T-cell (primary cell): ENCODE measurements at regions not wholly inside any gene's neighbourhood (a gene's known extent, or its start where the extent isn't known, plus 50 kb on each side); places are given as distances from the start of the nearest gene placed in this dataset.

Experiments used
- ATAC-seq, 4 experiments: fragments of 200-7000 bp in 3 of 4; fragments of 150-1000 bp in 1 of 4; cut with Tn5 transposase; replicated peaks in 1 of 4; 1 replicate in 3 of 4; 2 replicates in 1 of 4; pipeline ENCODE4 v1.10.0; 2021; ENCODE audit warnings: moderate library complexity in 3 of 4, mild to moderate bottlenecking in 2 of 4, moderate number of reproducible peaks in 1 of 4
- CTCF ChIA-PET, 2 donors: fragments of 300-600 bp; sonication (Branson Sonifier 250); formaldehyde crosslinking; loops; one replicate each; lab custom pipeline; 2022; ENCODE audit warnings: antibody characterized with exemption in 2 of 2; lab: Charles Lee
- POLR2A ChIA-PET, 2 donors: fragments of 300-600 bp; sonication (Branson Sonifier 250); formaldehyde crosslinking; loops; one replicate each; lab custom pipeline; 2022; ENCODE audit warnings: antibody characterized with exemption in 2 of 2; lab: Charles Lee
- DNase-seq, 35 experiments: peaks; one replicate each; pipeline versions ENCODE4 v3.0.0 to v3.0.0-alpha.2; 2013 to 2023
- H3K27ac ChIP-seq: one replicate; pipeline ENCODE4 v1.5.1; 2013; ENCODE audit warnings: low read length
- H3K27me3 ChIP-seq, 2 experiments: replicated peaks in 1 of 2; 1 replicate in 1 of 2; 2 replicates in 1 of 2; pipeline versions ENCODE4 v1.6.1 to v1.7.0; 2013; ENCODE audit warnings: low read length in 1 of 2, mixed read lengths in 1 of 2; ENCODE audit not compliant: control insufficient read depth in 2 of 2, insufficient read depth in 2 of 2; ENCODE audit errors: extremely low read depth in 1 of 2
- H3K36me3 ChIP-seq, 2 donors: 1 replicate in 1 of 2; 2 replicates in 1 of 2; pipeline versions ENCODE4 v1.6.1 to v1.7.0; 2013; ENCODE audit warnings: low read length in 1 of 2; ENCODE audit not compliant: control insufficient read depth in 2 of 2, insufficient read depth in 1 of 2; ENCODE audit errors: extremely low read depth in 1 of 2
- H3K4me1 ChIP-seq, 2 experiments: 1 replicate in 1 of 2; 2 replicates in 1 of 2; pipeline versions ENCODE4 v1.6.1 to v1.7.0; 2013; ENCODE audit warnings: low read length in 2 of 2, mixed read lengths in 1 of 2; ENCODE audit not compliant: insufficient read depth in 2 of 2, control insufficient read depth in 1 of 2; ENCODE audit errors: extremely low read depth in 1 of 2
- H3K4me3 ChIP-seq, 2 donors: 1 replicate in 1 of 2; 2 replicates in 1 of 2; pipeline versions ENCODE4 v1.5.1 to v1.7.0; 2013; ENCODE audit warnings: mild to moderate bottlenecking in 2 of 2, low read length in 1 of 2, moderate library complexity in 1 of 2; ENCODE audit not compliant: control insufficient read depth in 1 of 2; ENCODE audit errors: extremely low read depth in 1 of 2
- H3K9me3 ChIP-seq: 2 replicates; pipeline ENCODE4 v1.7.0; 2013
- H3K27ac Mint-ChIP-seq, 2 donors: one replicate each; pipeline ENCODE4 v1.8.0; 2020 to 2021; ENCODE audit warnings: mild to moderate bottlenecking in 2 of 2, mixed read lengths in 2 of 2
- H3K27me3 Mint-ChIP-seq, 2 donors: one replicate each; pipeline ENCODE4 v1.8.0; 2021 to 2022; ENCODE audit warnings: mixed read lengths in 2 of 2
- H3K36me3 Mint-ChIP-seq: one replicate; pipeline ENCODE4 v1.8.0; 2021; ENCODE audit warnings: mixed read lengths
- H3K4me1 Mint-ChIP-seq, 3 donors: one replicate each; pipeline ENCODE4 v1.8.0; 2020 to 2022; ENCODE audit warnings: mixed read lengths in 3 of 3, mild to moderate bottlenecking in 1 of 3
- H3K4me3 Mint-ChIP-seq, 3 donors: one replicate each; pipeline ENCODE4 v1.8.0; 2020 to 2022; ENCODE audit warnings: mild to moderate bottlenecking in 3 of 3, mixed read lengths in 3 of 3, moderate library complexity in 3 of 3
- H3K9me3 Mint-ChIP-seq, 3 donors: one replicate each; pipeline ENCODE4 v1.8.0; 2020 to 2022; ENCODE audit warnings: mixed read lengths in 3 of 3
- WGBS: methylation state at CpG from one replicate; pipeline ENCODE4 v1.1.5; 2013; ENCODE audit warnings: missing lambda C conversion rate; ENCODE audit not compliant: insufficient coverage; 5-methylcytosine and 5-hydroxymethylcytosine counted together

DNA sequence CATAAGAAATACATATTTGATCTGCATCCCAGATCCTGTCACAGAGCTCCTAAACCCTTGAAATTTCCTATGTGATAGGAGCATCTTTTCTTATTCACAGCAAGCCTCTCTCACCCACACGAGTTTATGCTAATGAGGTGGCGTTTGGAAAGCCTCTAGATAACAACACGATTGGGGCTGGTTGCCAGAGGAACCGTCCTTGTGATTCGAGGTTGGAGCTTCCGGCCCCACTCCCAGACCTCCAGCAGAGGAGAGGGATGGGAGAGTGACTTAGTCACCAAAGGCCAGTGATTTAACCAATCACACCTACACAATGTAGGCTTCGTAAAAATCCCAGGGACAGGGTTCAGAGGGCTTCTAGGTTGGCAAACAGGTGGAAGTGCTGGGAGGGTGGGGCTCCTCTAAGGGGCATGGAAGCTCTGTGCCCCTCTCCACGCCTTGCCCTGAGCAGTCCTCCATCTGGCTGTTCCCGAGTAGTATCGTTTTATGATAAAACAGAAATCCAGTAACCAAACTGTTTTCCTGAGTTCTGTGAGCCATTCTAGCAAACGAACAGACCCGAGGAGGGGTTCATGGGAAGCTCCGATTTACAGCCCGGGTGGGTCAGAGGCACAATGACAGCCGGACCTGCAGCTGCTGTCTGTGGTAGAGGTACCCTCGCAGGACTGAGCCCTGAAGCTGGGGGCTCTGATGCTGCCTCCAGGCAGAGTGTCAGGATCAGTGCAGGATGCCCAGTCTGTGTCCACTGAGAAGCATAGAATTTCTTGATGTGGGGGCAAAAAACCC, 238.1 kb upstream of the ARID1B start:
- Mint-ChIP-seq H3K4me3 (no peak overlapping the region), H3K27ac (no peak overlapping the region), H3K36me3 (no peaks in the 10 kb centered on the region), H3K27me3 (peaks cover 0 to 3% of the 10 kb centered on the region in 2 donors), H3K4me1 (no peaks in the 10 kb centered on the region), H3K9me3 (peaks cover 0 to 4% (median 0%) of the 10 kb centered on the region in 3 donors)
- no peaks in the 10 kb centered on the region for H3K4me1 ChIP-seq
- no peak overlapping the region for H3K4me3 ChIP-seq
- ATAC-seq (no peak), DNase-seq (no peak)
- WGBS = 88% methylated on average over 9 of the region's 16 CpGs
- H3K36me3 ChIP-seq = no peaks in the 10 kb centered on the region
- H3K27ac ChIP-seq = no peak overlapping the region
- ChIA-PET POLR2A (no interaction called here), CTCF (no interaction called here)
- peaks cover 0 to 3% of the 10 kb centered on the region in 2 experiments for H3K27me3 ChIP-seq
- no peaks in the 10 kb centered on the region for H3K9me3 ChIP-seq

DNA sequence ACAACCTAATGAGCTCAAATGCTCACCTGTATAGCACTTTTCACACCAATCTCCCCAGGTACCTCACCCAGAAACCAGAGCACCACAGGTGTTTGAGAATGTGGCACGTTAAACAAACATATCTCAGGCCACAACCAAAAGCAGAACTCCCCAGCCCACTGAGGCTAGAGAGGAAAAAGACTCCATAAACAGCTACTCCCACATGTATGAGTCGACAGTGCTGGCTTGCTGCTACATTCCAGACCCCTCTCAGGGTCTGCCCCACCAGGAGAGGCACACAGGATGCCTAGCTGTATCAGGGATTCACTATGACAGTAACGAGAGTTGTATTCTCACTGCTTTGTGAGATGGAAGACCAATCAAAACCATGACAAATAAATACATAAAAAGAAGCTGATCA, 242.6 kb upstream of the ARID1B start:
- WGBS = 33% methylated on average over 1 of the region's 3 CpGs
- no peaks in the 10 kb centered on the region for H3K4me1 Mint-ChIP-seq

DNA sequence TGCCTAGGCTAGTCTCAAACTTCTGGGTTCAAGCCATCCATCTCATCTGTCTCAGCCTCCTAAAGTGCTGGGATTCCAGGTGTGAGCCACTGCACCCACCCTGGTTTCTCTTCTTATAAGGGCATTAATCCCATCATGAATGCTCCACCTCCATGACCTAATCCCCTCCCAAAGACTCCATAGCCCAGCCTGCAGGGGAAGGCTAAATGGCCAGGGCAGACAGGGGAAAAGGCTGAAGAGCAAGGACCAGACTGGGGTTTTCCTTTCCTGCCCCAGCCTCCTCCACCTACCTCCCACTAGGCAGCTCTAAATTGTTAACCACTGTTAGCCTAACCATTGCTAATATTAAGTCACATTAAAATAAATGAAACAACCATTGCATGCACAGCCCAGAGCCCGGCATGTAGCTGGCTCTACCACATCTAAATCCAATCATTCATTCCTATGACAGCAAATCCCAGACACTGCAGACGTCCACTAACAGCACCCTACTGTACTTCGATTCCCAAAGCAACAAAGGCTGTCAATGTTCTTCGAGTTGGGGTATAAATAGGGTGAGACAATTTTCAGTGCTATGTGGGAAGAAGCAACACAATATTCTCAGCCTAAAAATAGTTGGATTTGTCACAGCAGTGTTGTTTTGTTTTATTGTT, 243.2 kb upstream of the ARID1B start:
- H3K27me3 Mint-ChIP-seq = peaks cover 0 to 3% of the 10 kb centered on the region in 2 donors
- Histone ChIP-seq H3K4me3 (no peak overlapping the region), H3K27ac (no peak overlapping the region), H3K36me3 (no peaks in the 10 kb centered on the region), H3K9me3 (no peaks in the 10 kb centered on the region), H3K4me1 (no peaks in the 10 kb centered on the region), H3K27me3 (peaks cover 0 to 4% of the 10 kb centered on the region in 2 experiments)
- ATAC-seq (no peak), DNase-seq (no peak)
- ChIA-PET POLR2A (no interaction called here), CTCF (no interaction called here)
- 70% methylated on average over 1 of the region's 4 CpGs for WGBS
- no peak overlapping the region for H3K4me3 Mint-ChIP-seq
- H3K9me3 Mint-ChIP-seq = peaks cover 0 to 4% (median 0%) of the 10 kb centered on the region in 3 donors
- H3K4me1 Mint-ChIP-seq = no peaks in the 10 kb centered on the region
- no peak overlapping the region for H3K27ac Mint-ChIP-seq
- no peaks in the 10 kb centered on the region for H3K36me3 Mint-ChIP-seq

More for the DNA sequence above, 242.6 kb upstream of the ARID1B start:
- ATAC-seq (no peak), DNase-seq (no peak)
- Histone ChIP-seq H3K4me1 (no peaks in the 10 kb centered on the region), H3K27me3 (peaks cover 0 to 7% of the 10 kb centered on the region in 2 experiments), H3K27ac (no peak overlapping the region), H3K9me3 (no peaks in the 10 kb centered on the region), H3K4me3 (no peak overlapping the region), H3K36me3 (no peaks in the 10 kb centered on the region)
- CTCF ChIA-PET = interaction anchor here in 1 of 2 donors (0.6 kb wide), 1 partner anchor 536 kb away, joined by 3 read pairs; no protein-coding TSS in a partner anchor
- Mint-ChIP-seq H3K4me3 (no peak overlapping the region), H3K27me3 (peaks cover 0 to 3% of the 10 kb centered on the region in 2 donors), H3K27ac (no peak overlapping the region), H3K9me3 (peaks cover 0 to 4% (median 0%) of the 10 kb centered on the region in 3 donors), H3K36me3 (no peaks in the 10 kb centered on the region)
- POLR2A ChIA-PET = no interaction called here

DNA sequence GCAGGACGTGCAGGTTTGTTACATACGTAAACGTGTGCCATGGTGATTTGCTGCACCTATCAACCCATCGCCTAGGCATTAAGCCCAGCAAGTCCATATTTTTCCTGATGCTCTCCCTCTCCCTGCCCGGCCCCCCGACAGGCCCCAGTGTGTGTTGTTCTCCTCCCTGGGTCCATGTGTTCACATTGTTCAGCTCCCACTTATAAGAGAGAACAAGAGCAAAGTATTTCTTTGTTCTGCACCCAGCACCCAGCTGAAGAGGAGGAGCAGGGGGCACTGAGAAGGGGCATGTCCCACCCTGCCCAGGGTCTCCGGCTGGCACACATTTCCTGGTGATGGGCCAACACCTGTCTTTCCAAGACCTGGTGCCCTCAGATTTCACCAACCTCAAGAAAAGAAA, 251.1 kb upstream of the ARID1B start:
- CTCF ChIA-PET = no interaction called here
- Histone ChIP-seq H3K4me1 (no peaks in the 10 kb centered on the region), H3K27ac (no peak overlapping the region), H3K36me3 (no peaks in the 10 kb centered on the region), H3K4me3 (no peak overlapping the region), H3K27me3 (no peaks in the 10 kb centered on the region), H3K9me3 (no peaks in the 10 kb centered on the region)
- WGBS = 90% methylated on average over 3 of the region's 7 CpGs
- no peak overlapping the region for H3K27ac Mint-ChIP-seq
- H3K9me3 Mint-ChIP-seq = no peaks in the 10 kb centered on the region
- ATAC-seq (no peak), DNase-seq (no peak)
- no peaks in the 10 kb centered on the region for H3K4me1 Mint-ChIP-seq
- no peaks in the 10 kb centered on the region for H3K36me3 Mint-ChIP-seq
- POLR2A ChIA-PET = no interaction called here
- H3K27me3 Mint-ChIP-seq = no peaks in the 10 kb centered on the region
- H3K4me3 Mint-ChIP-seq = no peak overlapping the region

DNA sequence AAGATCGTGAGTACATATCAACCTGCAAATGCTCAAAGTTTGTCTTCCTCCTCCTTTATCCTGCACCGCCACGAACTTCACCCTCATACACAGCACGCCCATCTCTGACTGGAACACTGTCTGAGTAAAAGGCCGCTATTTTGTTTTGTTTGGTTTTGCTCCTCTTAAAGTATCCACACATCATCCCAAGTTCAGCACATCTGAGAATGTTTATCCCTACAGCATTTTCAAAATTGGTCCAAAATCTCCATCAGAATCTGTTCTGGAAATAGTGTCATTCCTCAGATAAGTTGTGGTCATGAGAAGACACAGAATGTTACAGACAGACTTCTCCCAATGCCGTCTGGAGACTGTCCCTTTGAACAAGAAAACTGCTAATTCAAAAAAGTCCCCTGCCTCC, 251.6 kb upstream of the ARID1B start:
- Histone ChIP-seq H3K9me3 (no peaks in the 10 kb centered on the region), H3K27me3 (no peaks in the 10 kb centered on the region), H3K36me3 (no peaks in the 10 kb centered on the region), H3K4me1 (no peaks in the 10 kb centered on the region), H3K27ac (no peak overlapping the region), H3K4me3 (no peak overlapping the region)
- 91% methylated on average over 3 of the region's 6 CpGs for WGBS
- H3K27ac Mint-ChIP-seq = no peak overlapping the region
- no peaks in the 10 kb centered on the region for H3K4me1 Mint-ChIP-seq
- H3K36me3 Mint-ChIP-seq = no peaks in the 10 kb centered on the region
- H3K9me3 Mint-ChIP-seq = no peaks in the 10 kb centered on the region
- DNase-seq (no peak), ATAC-seq (no peak)
- H3K4me3 Mint-ChIP-seq = no peak overlapping the region
- POLR2A ChIA-PET = no interaction called here
- H3K27me3 Mint-ChIP-seq = no peaks in the 10 kb centered on the region
- CTCF ChIA-PET = no interaction called here

DNA sequence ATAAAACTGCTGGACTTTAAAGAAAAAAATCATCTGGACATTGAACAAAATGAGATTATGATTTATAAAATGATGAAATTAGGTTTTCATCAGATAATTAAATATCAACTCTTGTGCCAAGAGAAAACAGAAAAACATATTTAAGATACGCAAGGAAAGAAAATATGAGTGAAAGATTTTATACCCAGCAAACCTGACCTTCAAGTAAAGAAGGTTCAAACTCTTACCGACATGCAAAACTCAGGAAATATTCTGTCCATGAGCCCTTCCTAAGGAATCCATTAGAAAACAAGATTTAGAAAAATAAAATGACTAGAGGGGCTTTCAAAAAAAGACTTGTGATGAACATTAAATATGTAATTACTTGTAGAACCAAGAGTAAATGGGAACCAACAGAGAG, 257.2 kb upstream of the ARID1B start:
- WGBS = no CpG with 5 or more reads among the region's 2 CpGs
- no peak for DNase-seq
- peaks cover 4 to 12% of the 10 kb centered on the region in 2 donors for H3K27me3 Mint-ChIP-seq
- no peak for ATAC-seq
- H3K36me3 Mint-ChIP-seq = no peaks in the 10 kb centered on the region
- no peak overlapping the region for H3K27ac ChIP-seq
- no peak overlapping the region for H3K4me3 ChIP-seq
- CTCF ChIA-PET = interaction anchor here in 1 of 2 donors (0.7 kb wide), 1 partner anchor 11 kb away, joined by 5 read pairs; no protein-coding TSS in a partner anchor
- H3K27me3 ChIP-seq = peaks cover 0 to 3% of the 10 kb centered on the region in 2 experiments
- no peaks in the 10 kb centered on the region for H3K4me1 Mint-ChIP-seq
- H3K36me3 ChIP-seq = no peaks in the 10 kb centered on the region
- POLR2A ChIA-PET = no interaction called here
- H3K4me3 Mint-ChIP-seq = no peak overlapping the region
- H3K27ac Mint-ChIP-seq = no peak overlapping the region
- H3K4me1 ChIP-seq = no peaks in the 10 kb centered on the region
- H3K9me3 Mint-ChIP-seq = peaks cover 0 to 9% (median 9%) of the 10 kb centered on the region in 3 donors
- H3K9me3 ChIP-seq = no peaks in the 10 kb centered on the region
